ENCODE measurements at regions not wholly inside any gene's neighbourhood (a gene's known extent, or its start where the extent isn't known, plus 50 kb on each side); places are given as distances from the start of the nearest gene placed in this dataset.

- Mint-ChIP-seq H3K4me3 (no peak overlapping the region), H3K9me3 (no peaks in the 10 kb centered on the region), H3K36me3 (ENCODE audit: low read depth) (no peaks in the 10 kb centered on the region), H3K27ac (no peak overlapping the region), H3K27me3 (ENCODE audit: low read depth) (no peaks in the 10 kb centered on the region), H3K4me1 (ENCODE audit: low read depth) (peaks cover 3% of the 10 kb centered on the region)
- no peak for DNase-seq (ENCODE audit: low spot score)
These were observed 615.7 kb upstream of the ARID1B start for GRCh38 chr6:156161471-156161870.

DNA sequence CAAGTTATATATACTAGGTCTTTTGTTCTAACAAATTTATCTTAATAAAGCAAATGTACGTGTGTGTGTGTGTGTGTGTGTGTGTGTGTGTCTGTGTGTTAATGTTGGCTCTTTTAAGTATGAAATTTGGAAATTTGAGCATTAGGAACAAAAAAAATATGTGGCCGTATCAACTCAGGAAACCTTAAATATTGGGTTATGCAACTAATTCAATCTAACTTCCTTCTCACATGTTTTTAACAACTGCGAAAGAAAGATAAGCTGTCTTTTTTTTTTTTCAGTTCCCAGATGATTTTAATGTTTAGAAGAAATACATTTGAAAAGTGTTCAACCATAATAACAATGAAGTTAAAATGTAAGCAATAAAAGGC, 616.4 kb upstream of the ARID1B start:
- H3K36me3 Mint-ChIP-seq (ENCODE audit: low read depth): no peaks in the 10 kb centered on the region
- no peaks in the 10 kb centered on the region for H3K9me3 Mint-ChIP-seq
- H3K4me1 Mint-ChIP-seq (ENCODE audit: low read depth): no peaks in the 10 kb centered on the region
- no peaks in the 10 kb centered on the region for H3K27me3 Mint-ChIP-seq (ENCODE audit: low read depth)
- H3K27ac Mint-ChIP-seq: no peak overlapping the region
- no peak overlapping the region for H3K4me3 Mint-ChIP-seq
- no peak for DNase-seq (ENCODE audit: low spot score)

DNA sequence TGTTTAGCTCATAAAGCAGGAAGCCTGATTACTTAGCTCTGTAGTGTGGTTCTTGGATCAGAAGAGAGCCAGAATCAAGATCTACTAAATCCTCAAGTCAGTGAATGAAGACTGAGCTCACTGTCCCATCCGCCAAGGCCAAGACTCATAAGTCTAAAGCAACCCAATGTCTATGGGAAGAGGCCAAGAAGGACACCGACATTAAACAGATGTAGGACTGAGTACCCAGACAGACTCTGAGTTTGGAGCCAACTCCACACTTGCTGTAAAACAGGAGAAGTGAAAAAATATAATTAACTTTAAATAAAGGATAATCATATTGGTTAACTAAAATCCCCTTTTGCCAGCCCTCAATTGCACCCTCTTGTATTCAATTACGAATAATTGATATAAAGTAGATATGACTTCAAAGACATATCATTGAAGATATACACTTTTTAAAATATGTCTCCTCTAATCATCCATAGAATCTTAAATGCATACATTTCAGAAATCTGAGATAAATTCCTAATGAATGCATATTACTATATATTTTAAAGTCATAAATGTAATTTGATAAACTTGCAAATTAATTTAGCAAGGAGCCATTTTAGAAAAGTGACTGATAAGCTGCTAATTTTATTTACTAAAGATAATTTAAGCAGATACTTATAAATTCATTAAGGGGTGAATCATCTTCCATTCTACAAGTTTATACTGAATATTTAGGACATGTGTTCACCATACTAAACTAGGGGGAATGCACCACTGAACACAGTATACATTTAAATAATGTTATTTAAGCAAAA, 617.0 kb upstream of the ARID1B start:
- DNase-seq (ENCODE audit: low spot score): no peak
- Mint-ChIP-seq H3K36me3 (ENCODE audit: low read depth) (no peaks in the 10 kb centered on the region), H3K4me3 (no peak overlapping the region), H3K27me3 (ENCODE audit: low read depth) (no peaks in the 10 kb centered on the region), H3K9me3 (no peaks in the 10 kb centered on the region), H3K27ac (no peak overlapping the region), H3K4me1 (ENCODE audit: low read depth) (peaks cover under 1% of the 10 kb centered on the region)

GRCh38 chr6:156154896-156155295, 622.3 kb upstream of the ARID1B start:
- DNase-seq (ENCODE audit: low spot score): peak; percentile 12
- no peaks in the 10 kb centered on the region for H3K27me3 Mint-ChIP-seq (ENCODE audit: low read depth)
- no peaks in the 10 kb centered on the region for H3K36me3 Mint-ChIP-seq (ENCODE audit: low read depth)
- H3K4me3 Mint-ChIP-seq: no peak overlapping the region
- peaks cover 3% of the 10 kb centered on the region for H3K9me3 Mint-ChIP-seq
- H3K27ac Mint-ChIP-seq: no peak overlapping the region
- peaks cover 9% of the 10 kb centered on the region for H3K4me1 Mint-ChIP-seq (ENCODE audit: low read depth)

DNA sequence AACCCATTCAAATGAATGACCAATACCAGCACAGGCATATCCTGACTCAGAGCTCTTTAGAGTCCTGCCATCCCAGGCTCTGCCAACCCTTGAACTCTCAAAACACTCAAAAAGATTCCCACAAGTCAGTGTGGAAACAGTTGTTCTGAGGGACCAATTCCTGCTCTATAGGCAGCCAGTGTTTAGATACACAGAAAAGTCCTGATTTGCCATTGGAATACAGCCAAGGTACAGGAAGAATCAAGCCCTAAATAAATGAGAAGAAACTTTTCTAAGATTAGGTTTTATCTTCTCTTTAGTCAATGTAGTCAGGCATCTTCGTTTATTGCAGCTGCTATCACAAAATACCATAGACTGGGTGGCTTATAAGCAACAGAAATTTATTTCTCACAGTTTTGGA, 626.8 kb upstream of the ARID1B start:
- no peak overlapping the region for H3K27ac Mint-ChIP-seq
- no peaks in the 10 kb centered on the region for H3K27me3 Mint-ChIP-seq (ENCODE audit: low read depth)
- no peaks in the 10 kb centered on the region for H3K36me3 Mint-ChIP-seq (ENCODE audit: low read depth)
- no peak for DNase-seq (ENCODE audit: low spot score)
- H3K4me3 Mint-ChIP-seq: no peak overlapping the region
- H3K9me3 Mint-ChIP-seq: peaks cover 22% of the 10 kb centered on the region
- H3K4me1 Mint-ChIP-seq (ENCODE audit: low read depth): peaks cover 9% of the 10 kb centered on the region

- Mint-ChIP-seq H3K27me3 (ENCODE audit: low read depth) (no peaks in the 10 kb centered on the region), H3K27ac (no peak overlapping the region)
These were observed 630.3 kb upstream of the ARID1B start for GRCh38 chr6:156146891-156147290.

DNA sequence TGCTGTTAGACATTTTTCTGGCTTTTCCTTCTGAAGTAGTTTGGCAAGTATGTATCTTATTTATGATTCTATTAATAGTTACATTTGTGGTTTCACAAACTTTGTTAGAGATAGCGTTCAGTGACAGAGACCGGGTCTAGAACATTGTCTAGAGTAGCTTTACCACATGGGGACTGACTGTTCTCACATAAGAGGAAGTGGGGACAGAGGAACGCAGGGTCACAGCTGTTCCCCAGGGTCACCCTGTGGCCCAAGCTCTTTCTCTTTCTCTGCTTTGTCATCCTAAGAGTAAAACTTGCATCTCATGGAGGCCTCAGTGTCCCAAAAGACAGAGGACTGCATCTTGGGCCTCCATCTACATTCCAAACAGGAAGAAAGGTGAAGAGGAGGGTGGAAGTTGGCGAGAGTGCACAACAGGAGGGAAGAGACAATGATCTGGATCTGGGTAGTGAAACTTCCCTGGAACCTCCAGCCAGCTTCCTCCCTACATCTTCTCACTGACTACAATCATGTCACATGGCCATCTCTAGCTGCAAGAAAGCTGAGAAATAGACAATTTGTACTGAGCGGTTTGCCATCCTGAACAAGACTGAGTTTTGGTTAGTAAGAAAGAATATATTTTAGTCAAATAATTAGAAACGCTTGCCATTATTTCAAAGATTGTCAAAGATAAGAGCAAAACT, 645.8 kb upstream of the ARID1B start:
- no peak for DNase-seq (ENCODE audit: low spot score)
- Mint-ChIP-seq H3K36me3 (ENCODE audit: low read depth) (no peaks in the 10 kb centered on the region), H3K27me3 (ENCODE audit: low read depth) (no peaks in the 10 kb centered on the region), H3K9me3 (peaks cover 13% of the 10 kb centered on the region), H3K4me3 (no peak overlapping the region), H3K27ac (no peak overlapping the region), H3K4me1 (ENCODE audit: low read depth) (no peaks in the 10 kb centered on the region)

More at GRCh38 chr6:156146891-156147290, 630.3 kb upstream of the ARID1B start:
- Mint-ChIP-seq H3K9me3 (peaks cover 38% of the 10 kb centered on the region), H3K4me1 (ENCODE audit: low read depth) (no peaks in the 10 kb centered on the region), H3K36me3 (ENCODE audit: low read depth) (peaks cover 1% of the 10 kb centered on the region), H3K4me3 (no peak overlapping the region)
- DNase-seq (ENCODE audit: low spot score): no peak

GRCh38 chr6:156126535-156126934, 650.6 kb upstream of the ARID1B start:
- Mint-ChIP-seq H3K9me3 (no peaks in the 10 kb centered on the region), H3K4me1 (ENCODE audit: low read depth) (no peaks in the 10 kb centered on the region), H3K27ac (no peak overlapping the region), H3K27me3 (ENCODE audit: low read depth) (no peaks in the 10 kb centered on the region), H3K4me3 (no peak overlapping the region), H3K36me3 (ENCODE audit: low read depth) (no peaks in the 10 kb centered on the region)
- no peak for DNase-seq (ENCODE audit: low spot score)

- Mint-ChIP-seq H3K9me3 (no peaks in the 10 kb centered on the region), H3K27ac (no peak overlapping the region), H3K4me3 (no peak overlapping the region), H3K27me3 (ENCODE audit: low read depth) (no peaks in the 10 kb centered on the region), H3K4me1 (ENCODE audit: low read depth) (no peaks in the 10 kb centered on the region), H3K36me3 (ENCODE audit: low read depth) (no peaks in the 10 kb centered on the region)
- DNase-seq (ENCODE audit: low spot score): no peak
These were observed 651.3 kb upstream of the ARID1B start for GRCh38 chr6:156125844-156126243.

DNA sequence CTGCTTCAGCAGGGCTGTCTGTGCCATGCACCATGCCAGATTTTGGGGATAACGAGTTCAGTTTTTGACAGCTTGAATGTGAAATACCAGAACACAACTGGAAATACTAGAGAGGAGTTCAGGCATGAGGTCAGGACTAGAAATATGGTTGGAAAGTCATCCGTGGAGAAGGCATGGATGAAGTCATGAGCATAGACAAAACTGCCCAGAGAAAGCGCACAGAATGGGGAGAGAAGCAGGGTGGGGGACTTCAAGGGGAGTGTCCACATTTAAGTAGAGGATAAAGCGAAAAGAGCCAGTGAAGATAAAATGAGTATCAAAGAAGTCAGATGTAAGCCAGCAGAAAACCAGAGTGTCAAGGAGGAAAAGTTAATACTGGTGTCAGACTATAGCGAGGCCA, 653.4 kb upstream of the ARID1B start:
- H3K36me3 Mint-ChIP-seq (ENCODE audit: low read depth): no peaks in the 10 kb centered on the region
- no peaks in the 10 kb centered on the region for H3K4me1 Mint-ChIP-seq (ENCODE audit: low read depth)
- no peaks in the 10 kb centered on the region for H3K27me3 Mint-ChIP-seq (ENCODE audit: low read depth)
- H3K9me3 Mint-ChIP-seq: no peaks in the 10 kb centered on the region
- no peak overlapping the region for H3K27ac Mint-ChIP-seq
- H3K4me3 Mint-ChIP-seq: no peak overlapping the region
- no peak for DNase-seq (ENCODE audit: low spot score)

- Mint-ChIP-seq H3K27me3 (ENCODE audit: low read depth) (no peaks in the 10 kb centered on the region), H3K36me3 (ENCODE audit: low read depth) (no peaks in the 10 kb centered on the region), H3K27ac (no peak overlapping the region), H3K4me1 (ENCODE audit: low read depth) (no peaks in the 10 kb centered on the region), H3K4me3 (no peak overlapping the region), H3K9me3 (no peaks in the 10 kb centered on the region)
- no peak for DNase-seq (ENCODE audit: low spot score)
These were observed 655.2 kb upstream of the ARID1B start for GRCh38 chr6:156121973-156122372.

- H3K4me3 Mint-ChIP-seq: no peak overlapping the region
- H3K27ac Mint-ChIP-seq: no peak overlapping the region
- no peaks in the 10 kb centered on the region for H3K9me3 Mint-ChIP-seq
- no peaks in the 10 kb centered on the region for H3K36me3 Mint-ChIP-seq (ENCODE audit: low read depth)
- H3K27me3 Mint-ChIP-seq (ENCODE audit: low read depth): no peaks in the 10 kb centered on the region
- H3K4me1 Mint-ChIP-seq (ENCODE audit: low read depth): no peaks in the 10 kb centered on the region
- no peak for DNase-seq (ENCODE audit: low spot score)
These were observed 658.9 kb upstream of the NOX3 start for GRCh38 chr6:156114541-156114940.

GRCh38 chr6:156113631-156114030, 658.0 kb upstream of the NOX3 start:
- H3K9me3 Mint-ChIP-seq: no peaks in the 10 kb centered on the region
- no peak overlapping the region for H3K27ac Mint-ChIP-seq
- no peaks in the 10 kb centered on the region for H3K27me3 Mint-ChIP-seq (ENCODE audit: low read depth)
- H3K4me3 Mint-ChIP-seq: no peak overlapping the region
- DNase-seq (ENCODE audit: low spot score): no peak
- no peaks in the 10 kb centered on the region for H3K36me3 Mint-ChIP-seq (ENCODE audit: low read depth)
- H3K4me1 Mint-ChIP-seq (ENCODE audit: low read depth): no peaks in the 10 kb centered on the region

DNA sequence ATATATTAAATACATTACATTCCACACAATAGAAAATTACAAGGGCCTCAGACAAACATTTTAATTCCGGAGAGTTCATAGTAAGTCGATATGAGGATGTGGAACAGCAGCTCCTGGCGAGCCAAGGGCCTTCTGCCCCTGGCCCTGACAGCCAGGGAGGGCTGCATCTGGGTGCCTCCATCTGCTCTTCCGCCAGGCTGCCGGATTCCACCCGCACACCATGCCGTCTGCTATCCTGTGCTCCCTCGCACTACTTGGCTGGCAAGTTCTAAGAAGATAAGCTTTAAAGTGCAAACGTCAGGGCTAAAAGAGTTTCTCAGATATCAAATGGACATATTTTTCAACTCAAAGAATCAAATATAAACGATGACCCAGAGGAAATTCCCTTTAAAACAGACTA, 656.3 kb upstream of the NOX3 start:
- Mint-ChIP-seq H3K4me3 (no peak overlapping the region), H3K4me1 (ENCODE audit: low read depth) (no peaks in the 10 kb centered on the region), H3K27ac (no peak overlapping the region), H3K27me3 (ENCODE audit: low read depth) (no peaks in the 10 kb centered on the region), H3K9me3 (no peaks in the 10 kb centered on the region), H3K36me3 (ENCODE audit: low read depth) (no peaks in the 10 kb centered on the region)
- DNase-seq (ENCODE audit: low spot score): no peak

DNA sequence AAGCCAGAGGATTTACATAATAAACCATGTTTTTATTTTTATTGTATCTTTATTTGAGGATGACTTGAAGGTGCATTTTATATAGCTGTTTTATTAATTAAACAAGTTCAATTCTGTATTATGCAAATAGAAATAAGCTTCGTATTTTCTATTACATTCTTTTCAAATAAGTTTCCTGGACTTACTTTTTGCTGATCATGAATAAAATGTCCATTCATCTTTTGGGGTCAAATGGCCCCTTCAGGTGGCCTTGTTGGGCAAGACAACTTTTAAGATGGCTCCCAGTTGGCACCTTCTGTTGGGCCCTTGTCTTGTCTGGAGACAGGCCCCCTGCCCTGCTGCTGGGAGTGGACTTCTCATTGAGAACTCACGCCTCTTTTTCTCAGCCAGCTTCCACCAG, 654.6 kb upstream of the NOX3 start:
- Mint-ChIP-seq H3K27ac (no peak overlapping the region), H3K36me3 (ENCODE audit: low read depth) (no peaks in the 10 kb centered on the region), H3K4me1 (ENCODE audit: low read depth) (no peaks in the 10 kb centered on the region), H3K9me3 (no peaks in the 10 kb centered on the region), H3K4me3 (no peak overlapping the region), H3K27me3 (ENCODE audit: low read depth) (no peaks in the 10 kb centered on the region)
- DNase-seq (ENCODE audit: low spot score): no peak
